SK-N-SH treated with all-trans-retinoic acid at 6 μM for 48 hours (cell line): ENCODE measurements at regions not wholly inside any gene's neighbourhood (a gene's known extent, or its start where the extent isn't known, plus 50 kb on each side); places are given as distances from the start of the nearest gene placed in this dataset.

Experiments
- BACH2 ChIP-seq: fragments of 250-450 bp; sonication (Bioruptor Pico); IDR thresholded peaks from 2 replicates; pipeline ENCODE4 v1.9.0; 2021; ENCODE audit warnings: mild to moderate bottlenecking, borderline replicate concordance
- CREB5 ChIP-seq: fragments of 250-450 bp; sonication (Bioruptor Pico); IDR thresholded peaks from 2 replicates; pipeline ENCODE4 v1.5.1; 2020; ENCODE audit warnings: low read depth, mild to moderate bottlenecking, moderate library complexity
- ISL1 ChIP-seq: fragments of 250-450 bp; sonication (Bioruptor Pico); IDR thresholded peaks from 2 replicates; pipeline ENCODE4 v2.1.2; 2022; ENCODE audit warnings: mild to moderate bottlenecking, moderate library complexity
- RARB ChIP-seq: fragments of 250-450 bp; sonication (Bioruptor Pico); IDR thresholded peaks from 2 replicates; pipeline ENCODE4 v1.8.0; 2021; ENCODE audit warnings: mild to moderate bottlenecking, moderate library complexity
- SNAI2 ChIP-seq: fragments of 250-450 bp; sonication (Bioruptor Pico); IDR thresholded peaks from 2 replicates; pipeline ENCODE4 v1.5.0; 2020; ENCODE audit warnings: mild to moderate bottlenecking, moderate library complexity
- ZC3H10 ChIP-seq: fragments of 250-450 bp; sonication (Bioruptor Pico); IDR thresholded peaks from 2 replicates; pipeline ENCODE4 v1.5.1; 2021; ENCODE audit warnings: mild to moderate bottlenecking, moderate library complexity
- ZFP3 ChIP-seq: fragments of 250-450 bp; sonication (Bioruptor Pico); IDR thresholded peaks from 2 replicates; pipeline ENCODE4 v1.5.0; 2020; ENCODE audit warnings: mild to moderate bottlenecking, moderate library complexity
- ZFP30 ChIP-seq: fragments of 450-650 bp; formaldehyde crosslinking; IDR thresholded peaks from 2 replicates; pipeline ENCODE4 v1.5.0; 2022; ENCODE audit warnings: mild to moderate bottlenecking, moderate library complexity
- ZNF70 ChIP-seq: fragments of 450-650 bp; formaldehyde crosslinking; IDR thresholded peaks from 2 replicates; pipeline ENCODE4 v1.5.0; 2020; ENCODE audit warnings: mild to moderate bottlenecking, moderate library complexity

- TF ChIP-seq SNAI2 (CRISPR knock-in tag): no peak
- no peak for TF ChIP-seq BACH2 (CRISPR knock-in tag)
- no peak for TF ChIP-seq ISL1
- no peak for TF ChIP-seq ZFP30 (CRISPR knock-in tag)
- TF ChIP-seq ZNF70 (CRISPR knock-in tag): no peak
- TF ChIP-seq CREB5 (CRISPR knock-in tag): no peak
- no peak for TF ChIP-seq RARB (CRISPR knock-in tag)
- no peak for TF ChIP-seq ZFP3
- TF ChIP-seq ZC3H10: no peak
Measured at GRCh38 chr1:59238993-59239392, 57.9 kb upstream of the FGGY start.
